Upper lobe of left lung (tissue), 4 donors: ENCODE measurements at regions not wholly inside any gene's neighbourhood (a gene's known extent, or its start where the extent isn't known, plus 50 kb on each side); places are given as distances from the start of the nearest gene placed in this dataset.

ENCODE experiments used
- EP300 ChIP-seq, 4 donors: sonication (generic); formaldehyde crosslinking; IDR thresholded peaks; one replicate each; pipeline ENCODE4 v1.5.1; 2017; ENCODE audit warnings: antibody characterized with exemption in 4 of 4, control low read depth in 2 of 4
- POLR2A ChIP-seq, 4 donors: fragments of 450-650 bp; IDR thresholded peaks; one replicate each; pipeline ENCODE4 v1.5.1; 2016 to 2017; ENCODE audit warnings: antibody characterized with exemption in 4 of 4, mild to moderate bottlenecking in 2 of 4
- POLR2AphosphoS5 ChIP-seq, 2 donors: sonication (generic); formaldehyde crosslinking; IDR thresholded peaks; one replicate each; pipeline ENCODE4 v1.5.1; 2017; ENCODE audit warnings: antibody characterized with exemption in 2 of 2
- TF ChIP-seq, protein P1 (sequence below), 6 experiments: fragments of 450-650 bp in 4 of 6; fragments of 200-600 bp in 2 of 6; sonication (generic) in 2 of 6; IDR thresholded peaks; one replicate each; pipeline ENCODE4 v1.5.1; 2016 to 2019; ENCODE audit warnings: antibody characterized with exemption in 6 of 6

DNA sequence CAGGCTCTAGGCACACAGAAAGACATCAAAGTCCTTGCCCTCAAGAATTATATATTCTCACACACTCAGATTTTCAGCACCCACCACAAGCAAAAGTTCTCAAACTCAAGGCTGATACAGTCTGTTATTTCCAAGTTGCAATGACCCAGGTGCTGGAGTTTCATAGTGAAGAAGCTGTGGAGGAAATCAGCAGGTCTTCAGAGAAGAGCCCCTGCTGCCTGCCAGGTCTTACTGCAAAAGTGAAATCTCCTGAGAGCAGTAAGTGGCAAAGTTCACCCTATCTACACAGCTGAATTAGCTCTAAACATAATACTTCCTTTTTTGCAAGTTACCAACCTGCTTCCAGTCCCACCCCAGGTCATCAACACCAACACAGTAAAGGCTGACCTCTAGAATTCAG lies 64.6 kb downstream of the RPL27A start:
- TF ChIP-seq, protein P1, sequence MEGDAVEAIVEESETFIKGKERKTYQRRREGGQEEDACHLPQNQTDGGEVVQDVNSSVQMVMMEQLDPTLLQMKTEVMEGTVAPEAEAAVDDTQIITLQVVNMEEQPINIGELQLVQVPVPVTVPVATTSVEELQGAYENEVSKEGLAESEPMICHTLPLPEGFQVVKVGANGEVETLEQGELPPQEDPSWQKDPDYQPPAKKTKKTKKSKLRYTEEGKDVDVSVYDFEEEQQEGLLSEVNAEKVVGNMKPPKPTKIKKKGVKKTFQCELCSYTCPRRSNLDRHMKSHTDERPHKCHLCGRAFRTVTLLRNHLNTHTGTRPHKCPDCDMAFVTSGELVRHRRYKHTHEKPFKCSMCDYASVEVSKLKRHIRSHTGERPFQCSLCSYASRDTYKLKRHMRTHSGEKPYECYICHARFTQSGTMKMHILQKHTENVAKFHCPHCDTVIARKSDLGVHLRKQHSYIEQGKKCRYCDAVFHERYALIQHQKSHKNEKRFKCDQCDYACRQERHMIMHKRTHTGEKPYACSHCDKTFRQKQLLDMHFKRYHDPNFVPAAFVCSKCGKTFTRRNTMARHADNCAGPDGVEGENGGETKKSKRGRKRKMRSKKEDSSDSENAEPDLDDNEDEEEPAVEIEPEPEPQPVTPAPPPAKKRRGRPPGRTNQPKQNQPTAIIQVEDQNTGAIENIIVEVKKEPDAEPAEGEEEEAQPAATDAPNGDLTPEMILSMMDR (IDR thresholded peaks at IDR 0.05), result no peak
- no peak for TF ChIP-seq POLR2A (IDR thresholded peaks at IDR 0.05)
- no peak for TF ChIP-seq POLR2AphosphoS5 (IDR thresholded peaks at IDR 0.05)
- TF ChIP-seq EP300 (IDR thresholded peaks at IDR 0.05), result no peak
